ENCODE measurements at regions not wholly inside any gene's neighbourhood (a gene's known extent, or its start where the extent isn't known, plus 50 kb on each side); places are given as distances from the start of the nearest gene placed in this dataset.

- H3K4me1 Mint-ChIP-seq: no peaks in the 10 kb centered on the region
- TF ChIP-seq CTCF (IDR thresholded peaks at IDR 0.05): no peak
- no peak for ATAC-seq (ENCODE audit: low read depth)
- H3K4me3 Mint-ChIP-seq: no peak overlapping the region
- intact Hi-C loops (cut with micrococcal nuclease): no loop called here
- no peaks in the 10 kb centered on the region for H3K36me3 Mint-ChIP-seq (ENCODE audit: low read depth)
- ChIA-PET POLR2A (no interaction called here), CTCF (no interaction called here)
- no peak overlapping the region for H3K27ac Mint-ChIP-seq
- H3K27me3 Mint-ChIP-seq: peaks cover 16% of the 10 kb centered on the region
- H3K9me3 Mint-ChIP-seq: peaks cover 9% of the 10 kb centered on the region
- no peak for DNase-seq
Observed at GRCh38 chr19:28727480-28728159, 485.3 kb downstream of the UQCRFS1 start.

- DNase-seq: no peak
- Mint-ChIP-seq H3K27ac (no peak overlapping the region), H3K36me3 (ENCODE audit: low read depth) (no peaks in the 10 kb centered on the region), H3K4me3 (no peak overlapping the region), H3K4me1 (no peaks in the 10 kb centered on the region), H3K27me3 (peaks cover 16% of the 10 kb centered on the region), H3K9me3 (peaks cover 5% of the 10 kb centered on the region)
- ATAC-seq (ENCODE audit: low read depth): no peak
- ChIA-PET CTCF (no interaction called here), POLR2A (no interaction called here)
- no peak for TF ChIP-seq CTCF (IDR thresholded peaks at IDR 0.05)
- intact Hi-C loops (cut with micrococcal nuclease): no loop called here
Observed at GRCh38 chr19:28726533-28727479, 486.1 kb downstream of the UQCRFS1 start.

GRCh38 chr19:28718909-28719308, 494.0 kb downstream of the UQCRFS1 start:
- ATAC-seq (ENCODE audit: low read depth) (no peak), DNase-seq (no peak)
- no peaks in the 10 kb centered on the region for H3K36me3 Mint-ChIP-seq (ENCODE audit: low read depth)
- H3K9me3 Mint-ChIP-seq: peaks cover 6% of the 10 kb centered on the region
- ChIA-PET POLR2A (no interaction called here), CTCF (no interaction called here)
- no peak overlapping the region for H3K27ac Mint-ChIP-seq
- intact Hi-C loops (cut with micrococcal nuclease): no loop called here
- H3K27me3 Mint-ChIP-seq: no peaks in the 10 kb centered on the region
- H3K4me3 Mint-ChIP-seq: no peak overlapping the region
- no peak for TF ChIP-seq CTCF (IDR thresholded peaks at IDR 0.05)
- no peaks in the 10 kb centered on the region for H3K4me1 Mint-ChIP-seq

GRCh38 chr19:28715157-28715556, 497.8 kb downstream of the UQCRFS1 start:
- no peak for ATAC-seq (ENCODE audit: low read depth)
- H3K27ac Mint-ChIP-seq: no peak overlapping the region
- H3K27me3 Mint-ChIP-seq: no peaks in the 10 kb centered on the region
- TF ChIP-seq CTCF (IDR thresholded peaks at IDR 0.05): no peak
- CTCF ChIA-PET: no interaction called here
- intact Hi-C loops (cut with micrococcal nuclease): no loop called here
- POLR2A ChIA-PET: no interaction called here
- peaks cover 6% of the 10 kb centered on the region for H3K9me3 Mint-ChIP-seq
- DNase-seq: no peak
- H3K36me3 Mint-ChIP-seq (ENCODE audit: low read depth): no peaks in the 10 kb centered on the region
- H3K4me3 Mint-ChIP-seq: no peak overlapping the region
- no peaks in the 10 kb centered on the region for H3K4me1 Mint-ChIP-seq

- no peaks in the 10 kb centered on the region for H3K9me3 Mint-ChIP-seq
- H3K27ac Mint-ChIP-seq: no peak overlapping the region
- CTCF ChIA-PET: interaction anchor here (1.5 kb wide), 1 partner anchor 11 kb away, joined by 5 read pairs; no protein-coding TSS in a partner anchor
- no peak for TF ChIP-seq CTCF (IDR thresholded peaks at IDR 0.05)
- no peaks in the 10 kb centered on the region for H3K27me3 Mint-ChIP-seq
- POLR2A ChIA-PET: no interaction called here
- DNase-seq (no peak), ATAC-seq (ENCODE audit: low read depth) (no peak)
- intact Hi-C loops (cut with micrococcal nuclease): loop anchor here (5.0 kb wide), 2 partner anchors 384 to 474 kb away; no protein-coding TSS in a partner anchor
- H3K36me3 Mint-ChIP-seq (ENCODE audit: low read depth): no peaks in the 10 kb centered on the region
- H3K4me1 Mint-ChIP-seq: no peaks in the 10 kb centered on the region
- H3K4me3 Mint-ChIP-seq: no peak overlapping the region
Observed at GRCh38 chr19:28711411-28711810, 501.5 kb downstream of the UQCRFS1 start.
